ENCODE measurements at regions not wholly inside any gene's neighbourhood (a gene's known extent, or its start where the extent isn't known, plus 50 kb on each side); places are given as distances from the start of the nearest gene placed in this dataset.

- CTCF ChIA-PET = no interaction called here
- Mint-ChIP-seq H3K27ac (ENCODE audit: unreplicated experiment) (no peak overlapping the region), H3K4me3 (ENCODE audit: low read depth, unreplicated experiment) (no peak overlapping the region), H3K27me3 (ENCODE audit: unreplicated experiment) (peaks cover 10% of the 10 kb centered on the region), H3K4me1 (ENCODE audit: low read depth, unreplicated experiment) (no peaks in the 10 kb centered on the region), H3K9me3 (ENCODE audit: low read depth, unreplicated experiment) (no peaks in the 10 kb centered on the region), H3K36me3 (ENCODE audit: insufficient read depth, unreplicated experiment) (no peaks in the 10 kb centered on the region)
- intact Hi-C loops (cut with micrococcal nuclease; ENCODE audit: unreplicated experiment) = no loop called here
- no peak for TF ChIP-seq CTCF (IDR thresholded peaks at IDR 0.05; ENCODE audit: unreplicated experiment)
- no peak for DNase-seq
- no TSS peak for BruUV-seq (replicated peaks)
Observed at GRCh38 chr10:118397391-118397790, 55.3 kb upstream of the FAM204A start.

GRCh38 chr10:118395947-118396346 is 53.8 kb upstream of the FAM204A start:
- BruUV-seq (replicated peaks) = no TSS peak
- Mint-ChIP-seq H3K36me3 (ENCODE audit: insufficient read depth, unreplicated experiment) (no peaks in the 10 kb centered on the region), H3K4me3 (ENCODE audit: low read depth, unreplicated experiment) (no peak overlapping the region), H3K27ac (ENCODE audit: unreplicated experiment) (no peak overlapping the region), H3K9me3 (ENCODE audit: low read depth, unreplicated experiment) (no peaks in the 10 kb centered on the region), H3K4me1 (ENCODE audit: low read depth, unreplicated experiment) (no peaks in the 10 kb centered on the region), H3K27me3 (ENCODE audit: unreplicated experiment) (peaks cover 11% of the 10 kb centered on the region)
- intact Hi-C loops (cut with micrococcal nuclease; ENCODE audit: unreplicated experiment) = no loop called here
- no peak for DNase-seq
- no peak for TF ChIP-seq CTCF (IDR thresholded peaks at IDR 0.05; ENCODE audit: unreplicated experiment)
- CTCF ChIA-PET = interaction anchor here (0.7 kb wide), 1 partner anchor 130 kb away, joined by 4 read pairs; no protein-coding TSS in a partner anchor

- CTCF ChIA-PET = interaction anchor here (1.3 kb wide), 1 partner anchor 11 kb away, joined by 3 read pairs; no protein-coding TSS in a partner anchor
- Mint-ChIP-seq H3K9me3 (ENCODE audit: low read depth, unreplicated experiment) (peaks cover 3% of the 10 kb centered on the region), H3K27ac (ENCODE audit: unreplicated experiment) (no peak overlapping the region), H3K36me3 (ENCODE audit: insufficient read depth, unreplicated experiment) (no peaks in the 10 kb centered on the region), H3K27me3 (ENCODE audit: unreplicated experiment) (peaks cover 23% of the 10 kb centered on the region), H3K4me3 (ENCODE audit: low read depth, unreplicated experiment) (no peak overlapping the region), H3K4me1 (ENCODE audit: low read depth, unreplicated experiment) (no peaks in the 10 kb centered on the region)
- intact Hi-C loops (cut with micrococcal nuclease; ENCODE audit: unreplicated experiment) = no loop called here
- TF ChIP-seq CTCF (IDR thresholded peaks at IDR 0.05; ENCODE audit: unreplicated experiment) = no peak
- no TSS peak for BruUV-seq (replicated peaks)
- DNase-seq = no peak
Observed at GRCh38 chr10:118394301-118395200, 52.4 kb upstream of the FAM204A start.

- Mint-ChIP-seq H3K9me3 (ENCODE audit: low read depth, unreplicated experiment) (peaks cover 3% of the 10 kb centered on the region), H3K4me1 (ENCODE audit: low read depth, unreplicated experiment) (no peaks in the 10 kb centered on the region), H3K4me3 (ENCODE audit: low read depth, unreplicated experiment) (no peak overlapping the region), H3K27ac (ENCODE audit: unreplicated experiment) (no peak overlapping the region), H3K27me3 (ENCODE audit: unreplicated experiment) (peaks cover 18% of the 10 kb centered on the region), H3K36me3 (ENCODE audit: insufficient read depth, unreplicated experiment) (no peaks in the 10 kb centered on the region)
- TF ChIP-seq CTCF (IDR thresholded peaks at IDR 0.05; ENCODE audit: unreplicated experiment) = no peak
- DNase-seq = no peak
- CTCF ChIA-PET = no interaction called here
- intact Hi-C loops (cut with micrococcal nuclease; ENCODE audit: unreplicated experiment) = no loop called here
- no TSS peak for BruUV-seq (replicated peaks)
Observed at GRCh38 chr10:118392761-118393160, 50.6 kb upstream of the FAM204A start.

All from Calu3 (cell line).